Tibial artery (tissue), 4 donors: ENCODE measurements at regions not wholly inside any gene's neighbourhood (a gene's known extent, or its start where the extent isn't known, plus 50 kb on each side); places are given as distances from the start of the nearest gene placed in this dataset.

Experiments used
- DNase-seq, 2 donors: peaks; one replicate each; pipeline ENCODE4 v3.0.0-alpha.2; 2019
- H3K27ac ChIP-seq, 2 donors: fragments of 200-600 bp; sonication (generic) in 1 of 2; 1 replicate in 1 of 2; 2 replicates in 1 of 2; pipeline ENCODE4 v1.5.1; 2018 to 2019; ENCODE audit warnings: mild to moderate bottlenecking in 1 of 2
- H3K27me3 ChIP-seq, 2 donors: fragments of 200-600 bp; sonication (generic) in 1 of 2; one replicate each; pipeline versions ENCODE4 v1.5.1 to v1.6.0; 2016 to 2019
- H3K36me3 ChIP-seq, 3 donors: fragments of 200-600 bp; sonication (generic) in 2 of 3; one replicate each; pipeline ENCODE4 v1.5.1; 2016 to 2019; ENCODE audit warnings: mild to moderate bottlenecking in 2 of 3
- H3K4me1 ChIP-seq, 4 donors: fragments of 200-600 bp; sonication (generic) in 2 of 4; 1 replicate in 3 of 4; 2 replicates in 1 of 4; pipeline ENCODE4 v1.5.1; 2016 to 2019
- H3K4me3 ChIP-seq, 2 donors: fragments of 200-600 bp; sonication (generic) in 1 of 2; 1 replicate in 1 of 2; 2 replicates in 1 of 2; pipeline ENCODE4 v1.5.1; 2018 to 2019; ENCODE audit warnings: mild to moderate bottlenecking in 2 of 2
- H3K9me3 ChIP-seq, 3 donors: fragments of 200-600 bp; sonication (generic) in 1 of 3; one replicate each; pipeline ENCODE4 v1.5.1; 2016 to 2019
- intact Hi-C: fragments of 100-400 bp; cut with DNase I; formaldehyde crosslinking; loops from one replicate; pipeline ENCODE4 v1.15.0; 2023; ENCODE audit warnings: low total_unique reads
- TF ChIP-seq, protein P1 (sequence below), 2 experiments: fragments of 200-600 bp in 1 of 2; fragments of 450-650 bp in 1 of 2; IDR thresholded peaks; one replicate each; pipeline ENCODE4 v1.5.1; 2017 to 2019; ENCODE audit warnings: antibody characterized with exemption in 2 of 2, mild to moderate bottlenecking in 1 of 2, moderate library complexity in 1 of 2

DNA sequence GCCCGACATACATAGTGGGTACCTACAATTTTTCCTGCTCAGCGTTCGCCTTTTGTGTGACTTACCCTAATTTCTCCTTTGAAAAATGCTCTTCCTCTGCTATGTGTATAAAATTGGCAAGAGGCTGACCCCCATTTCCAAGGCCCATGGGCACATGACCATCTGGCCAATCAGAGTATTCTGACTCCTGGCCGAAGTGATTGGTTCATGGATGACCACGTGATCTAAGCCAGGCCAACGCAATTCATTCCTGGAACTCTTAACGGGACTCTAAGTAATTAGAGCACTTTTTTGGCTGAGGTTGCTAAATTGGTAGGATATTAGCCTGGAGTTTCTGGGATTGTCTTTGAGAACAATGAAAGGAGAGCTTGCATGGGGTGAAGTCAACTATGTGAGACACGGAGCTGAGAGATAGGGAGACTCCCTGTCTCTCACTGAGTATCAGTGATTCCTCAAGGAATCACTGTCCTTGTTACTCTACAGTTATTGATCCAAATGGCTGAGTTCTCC lies 110.1 kb upstream of the TBX3 start:
- Histone ChIP-seq H3K27ac (no peak overlapping the region), H3K36me3 (no peaks in the 10 kb centered on the region), H3K27me3 (no peaks in the 10 kb centered on the region), H3K4me3 (no peak overlapping the region), H3K9me3 (no peaks in the 10 kb centered on the region), H3K4me1 (no peaks in the 10 kb centered on the region)
- DNase-seq = no peak
- TF ChIP-seq, protein P1, sequence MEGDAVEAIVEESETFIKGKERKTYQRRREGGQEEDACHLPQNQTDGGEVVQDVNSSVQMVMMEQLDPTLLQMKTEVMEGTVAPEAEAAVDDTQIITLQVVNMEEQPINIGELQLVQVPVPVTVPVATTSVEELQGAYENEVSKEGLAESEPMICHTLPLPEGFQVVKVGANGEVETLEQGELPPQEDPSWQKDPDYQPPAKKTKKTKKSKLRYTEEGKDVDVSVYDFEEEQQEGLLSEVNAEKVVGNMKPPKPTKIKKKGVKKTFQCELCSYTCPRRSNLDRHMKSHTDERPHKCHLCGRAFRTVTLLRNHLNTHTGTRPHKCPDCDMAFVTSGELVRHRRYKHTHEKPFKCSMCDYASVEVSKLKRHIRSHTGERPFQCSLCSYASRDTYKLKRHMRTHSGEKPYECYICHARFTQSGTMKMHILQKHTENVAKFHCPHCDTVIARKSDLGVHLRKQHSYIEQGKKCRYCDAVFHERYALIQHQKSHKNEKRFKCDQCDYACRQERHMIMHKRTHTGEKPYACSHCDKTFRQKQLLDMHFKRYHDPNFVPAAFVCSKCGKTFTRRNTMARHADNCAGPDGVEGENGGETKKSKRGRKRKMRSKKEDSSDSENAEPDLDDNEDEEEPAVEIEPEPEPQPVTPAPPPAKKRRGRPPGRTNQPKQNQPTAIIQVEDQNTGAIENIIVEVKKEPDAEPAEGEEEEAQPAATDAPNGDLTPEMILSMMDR (IDR thresholded peaks at IDR 0.05) = no peak
- intact Hi-C loops = no loop called here

DNA sequence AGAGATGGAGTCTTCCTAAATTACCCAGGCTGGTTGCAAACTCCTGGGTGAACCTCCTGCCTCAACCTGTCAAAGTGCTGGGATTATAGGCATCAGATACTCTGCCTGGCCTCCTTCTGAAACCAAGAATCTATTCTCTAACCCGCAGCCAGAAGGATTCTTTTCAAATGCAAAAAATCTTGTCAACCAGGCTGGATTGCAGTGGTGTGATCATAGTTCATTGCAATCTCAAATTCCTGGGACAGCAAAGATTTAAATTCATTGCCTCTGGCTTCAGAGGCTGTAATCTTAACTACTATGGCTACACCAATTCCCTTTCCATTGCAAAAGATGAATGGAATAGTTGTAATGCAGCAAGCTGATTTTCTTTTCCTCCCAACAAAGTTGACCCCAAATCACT lies 106.3 kb upstream of the TBX3 start:
- Histone ChIP-seq H3K36me3 (no peaks in the 10 kb centered on the region), H3K27me3 (no peaks in the 10 kb centered on the region), H3K4me1 (no peaks in the 10 kb centered on the region), H3K9me3 (no peaks in the 10 kb centered on the region), H3K27ac (no peak overlapping the region), H3K4me3 (no peak overlapping the region)
- DNase-seq = no peak
- TF ChIP-seq, protein P1 (IDR thresholded peaks at IDR 0.05) = no peak
- intact Hi-C loops = no loop called here

DNA sequence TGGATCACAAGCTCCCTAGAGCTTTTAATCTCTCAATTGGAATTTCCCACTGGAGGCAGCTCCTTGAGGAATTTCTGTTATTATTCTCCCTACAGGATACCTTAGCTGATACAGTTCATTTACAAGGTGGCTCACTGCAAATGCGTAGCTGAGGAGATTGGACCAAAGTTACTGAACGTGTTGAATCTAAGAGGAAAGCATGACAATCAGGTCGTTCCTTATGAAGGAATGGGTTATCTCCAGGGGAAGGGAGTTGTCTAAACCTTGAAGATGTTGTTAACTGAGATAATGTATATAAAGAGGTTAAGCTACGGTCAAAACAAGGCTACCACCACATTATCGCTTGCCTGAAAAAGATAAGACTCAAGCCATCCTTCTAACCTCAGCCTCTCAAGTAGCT lies 105.8 kb upstream of the TBX3 start:
- no peaks in the 10 kb centered on the region for H3K9me3 ChIP-seq
- no peak for DNase-seq
- intact Hi-C loops = no loop called here
- no peaks in the 10 kb centered on the region for H3K36me3 ChIP-seq
- H3K27me3 ChIP-seq = no peaks in the 10 kb centered on the region
- no peak overlapping the region for H3K27ac ChIP-seq
- TF ChIP-seq, protein P1 (IDR thresholded peaks at IDR 0.05) = no peak
- no peak overlapping the region for H3K4me3 ChIP-seq
- H3K4me1 ChIP-seq = no peaks in the 10 kb centered on the region

DNA sequence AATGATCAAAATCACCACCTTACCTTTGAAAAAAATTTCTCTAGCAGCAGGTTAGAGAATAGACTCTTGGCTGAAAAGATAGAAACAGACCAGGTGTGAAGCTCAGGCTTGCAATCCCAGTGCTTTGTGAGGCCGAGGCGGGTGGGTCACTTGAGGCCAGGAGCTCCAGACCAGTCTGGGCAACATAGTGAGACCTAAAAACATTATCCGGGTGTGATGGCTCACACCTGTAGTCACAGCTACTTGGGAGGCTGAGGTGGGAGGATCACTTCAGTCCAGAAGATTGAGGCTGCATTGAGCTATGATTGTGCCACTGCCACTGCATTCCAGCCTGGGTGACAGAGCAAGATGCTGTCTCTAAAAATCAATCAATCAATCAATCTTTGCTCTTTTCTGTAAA lies 105.3 kb upstream of the TBX3 start:
- Histone ChIP-seq H3K27ac (no peak overlapping the region), H3K27me3 (no peaks in the 10 kb centered on the region), H3K9me3 (no peaks in the 10 kb centered on the region), H3K4me3 (no peak overlapping the region), H3K4me1 (no peaks in the 10 kb centered on the region), H3K36me3 (no peaks in the 10 kb centered on the region)
- TF ChIP-seq, protein P1 (IDR thresholded peaks at IDR 0.05) = no peak
- intact Hi-C loops = no loop called here
- DNase-seq = no peak

DNA sequence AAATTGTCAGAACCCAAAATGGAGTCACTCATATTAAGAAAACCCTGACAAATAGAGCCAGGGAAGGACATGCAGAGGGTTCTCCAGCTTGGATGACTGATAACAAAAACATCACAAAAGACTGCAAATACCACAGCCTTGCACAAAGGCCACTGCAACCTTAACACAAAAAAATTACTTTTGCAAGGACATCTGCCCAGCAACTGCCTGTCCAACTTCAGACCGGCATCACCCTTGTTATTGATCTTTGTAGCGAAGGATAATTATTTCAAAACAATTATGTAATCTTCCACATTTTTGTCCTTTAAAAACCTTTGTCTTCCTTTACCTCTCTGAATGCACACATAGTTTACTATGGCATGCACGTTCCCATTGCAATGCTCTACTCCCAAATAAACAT lies 100.6 kb upstream of the TBX3 start:
- Histone ChIP-seq H3K27me3 (no peaks in the 10 kb centered on the region), H3K27ac (no peak overlapping the region), H3K4me1 (no peaks in the 10 kb centered on the region), H3K36me3 (no peaks in the 10 kb centered on the region), H3K4me3 (no peak overlapping the region), H3K9me3 (no peaks in the 10 kb centered on the region)
- intact Hi-C loops = no loop called here
- no peak for DNase-seq
- TF ChIP-seq, protein P1 (IDR thresholded peaks at IDR 0.05) = no peak

DNA sequence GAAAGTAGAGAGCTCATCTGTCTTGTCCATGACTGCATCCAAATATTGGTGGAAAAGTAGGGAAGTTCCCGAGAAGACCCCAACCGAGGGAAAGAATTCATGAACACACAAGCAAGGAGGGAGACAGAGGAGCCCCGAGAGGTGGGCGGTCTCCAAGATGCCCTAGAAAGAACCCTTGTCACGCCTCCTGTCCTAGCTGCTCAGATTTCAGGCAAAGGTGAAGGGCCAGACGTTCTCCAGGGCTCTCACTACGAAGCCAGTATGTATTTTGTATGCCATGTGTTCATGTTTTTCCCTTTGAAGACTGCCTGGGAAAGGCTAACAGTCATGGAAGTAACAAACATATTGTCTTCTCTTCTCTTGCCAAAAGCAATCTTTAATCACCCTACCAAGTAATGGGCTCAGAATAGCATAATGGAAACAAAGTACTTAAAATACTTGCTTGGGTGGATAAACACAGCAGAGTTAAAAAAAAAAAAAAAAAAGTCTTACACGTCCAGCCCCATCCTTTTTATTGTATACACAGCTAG lies 99.2 kb upstream of the TBX3 start:
- H3K4me1 ChIP-seq = no peaks in the 10 kb centered on the region
- H3K4me3 ChIP-seq = no peak overlapping the region
- H3K36me3 ChIP-seq = no peaks in the 10 kb centered on the region
- intact Hi-C loops = no loop called here
- H3K27me3 ChIP-seq = no peaks in the 10 kb centered on the region
- TF ChIP-seq, protein P1 (IDR thresholded peaks at IDR 0.05) = no peak
- DNase-seq = no peak
- no peak overlapping the region for H3K27ac ChIP-seq
- no peaks in the 10 kb centered on the region for H3K9me3 ChIP-seq
